K562 (cell line): ENCODE measurements at regions not wholly inside any gene's neighbourhood (a gene's known extent, or its start where the extent isn't known, plus 50 kb on each side); places are given as distances from the start of the nearest gene placed in this dataset.

Source experiments
- ATF3 ChIP-seq, 2 experiments: fragments of 450-650 bp in 1 of 2; sonication (generic) in 1 of 2; formaldehyde crosslinking in 1 of 2; IDR thresholded peaks in 1 of 2; conservative IDR thresholded peaks in 1 of 2; 2 replicates each; pipeline versions ENCODE4 v1.6.1 to v1.8.1; 2016 to 2023; ENCODE audit warnings: mild to moderate bottlenecking in 2 of 2, moderate library complexity in 2 of 2, inconsistent platforms in 1 of 2, missing genetic modification reagents in 1 of 2
- CHD1 ChIP-seq: fragments of 200-600 bp; sonication (generic); IDR thresholded peaks from one replicate; pipeline ENCODE4 v1.6.1; 2012; ENCODE audit warnings: mild to moderate bottlenecking, moderate library complexity, low read length, inconsistent platforms
- POLR2A ChIP-seq: fragments of 450-650 bp; conservative IDR thresholded peaks from 2 replicates; pipeline ENCODE4 v1.6.1; 2016
- POU5F1 ChIP-seq: fragments of 150-350 bp; IDR thresholded peaks from 2 replicates; pipeline ENCODE4 v1.6.1; 2014; ENCODE audit warnings: borderline replicate concordance, low read length, low read depth, mild to moderate bottlenecking; ENCODE audit not compliant: partially characterized antibody
- PTBP1 ChIP-seq: fragments of 200-400 bp; formaldehyde crosslinking; IDR thresholded peaks from 2 replicates; pipeline ENCODE4 v1.6.1; 2017; ENCODE audit warnings: low read depth, low read length
- SMARCC2 ChIP-seq: fragments of 450-650 bp; IDR thresholded peaks from 2 replicates; pipeline ENCODE4 v1.6.1; 2017; ENCODE audit warnings: antibody characterized with exemption, moderate library complexity, mild to moderate bottlenecking, low read depth
- SREBF1 ChIP-seq: fragments of 150-350 bp; IDR thresholded peaks from 2 replicates; pipeline ENCODE4 v1.6.1; 2014; ENCODE audit warnings: antibody characterized with exemption, low read depth, low read length, borderline replicate concordance
- TF ChIP-seq, protein P1 (sequence below), 3 experiments: IDR thresholded peaks in 2 of 3; conservative IDR thresholded peaks in 1 of 3; 2 replicates each; pipeline ENCODE4 v1.5.1; 2011 to 2012; ENCODE audit warnings: low read length in 3 of 3, mild to moderate bottlenecking in 3 of 3, control low read depth in 2 of 3, improper control_type of control experiment in 1 of 3, inconsistent platforms in 1 of 3, low read depth in 1 of 3, mixed read lengths in 1 of 3, moderate library complexity in 1 of 3; ENCODE audit not compliant: insufficient read depth in 2 of 3

DNA sequence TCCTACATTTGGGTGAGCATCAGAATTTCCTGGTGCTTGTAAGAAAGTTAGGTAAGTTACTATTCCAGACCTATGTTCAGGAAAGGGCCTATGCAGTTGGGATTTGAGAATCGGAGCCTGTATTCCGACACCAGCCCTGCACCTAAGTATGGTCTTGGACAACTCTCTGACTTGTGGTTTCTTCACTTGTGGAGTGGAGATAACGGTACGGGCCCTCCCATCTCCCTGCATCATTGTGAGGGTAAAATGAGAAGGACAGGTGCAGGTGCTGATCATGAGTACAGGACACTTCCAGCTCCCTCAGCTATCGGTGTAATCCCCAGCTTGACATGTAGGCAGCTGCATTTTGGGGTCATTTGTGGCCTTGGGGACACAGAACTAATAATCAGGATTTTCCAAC is 138.3 kb upstream of the NAMPT start:
- no peak for TF ChIP-seq SMARCC2
- TF ChIP-seq, protein P1, sequence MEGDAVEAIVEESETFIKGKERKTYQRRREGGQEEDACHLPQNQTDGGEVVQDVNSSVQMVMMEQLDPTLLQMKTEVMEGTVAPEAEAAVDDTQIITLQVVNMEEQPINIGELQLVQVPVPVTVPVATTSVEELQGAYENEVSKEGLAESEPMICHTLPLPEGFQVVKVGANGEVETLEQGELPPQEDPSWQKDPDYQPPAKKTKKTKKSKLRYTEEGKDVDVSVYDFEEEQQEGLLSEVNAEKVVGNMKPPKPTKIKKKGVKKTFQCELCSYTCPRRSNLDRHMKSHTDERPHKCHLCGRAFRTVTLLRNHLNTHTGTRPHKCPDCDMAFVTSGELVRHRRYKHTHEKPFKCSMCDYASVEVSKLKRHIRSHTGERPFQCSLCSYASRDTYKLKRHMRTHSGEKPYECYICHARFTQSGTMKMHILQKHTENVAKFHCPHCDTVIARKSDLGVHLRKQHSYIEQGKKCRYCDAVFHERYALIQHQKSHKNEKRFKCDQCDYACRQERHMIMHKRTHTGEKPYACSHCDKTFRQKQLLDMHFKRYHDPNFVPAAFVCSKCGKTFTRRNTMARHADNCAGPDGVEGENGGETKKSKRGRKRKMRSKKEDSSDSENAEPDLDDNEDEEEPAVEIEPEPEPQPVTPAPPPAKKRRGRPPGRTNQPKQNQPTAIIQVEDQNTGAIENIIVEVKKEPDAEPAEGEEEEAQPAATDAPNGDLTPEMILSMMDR (IDR thresholded peaks at IDR 0.05 in 2 of 3, conservative IDR thresholded peaks at IDR 0.05 in 1 of 3; ENCODE audit: insufficient read depth in 2 of 3, low read depth in 1 of 3, low read length in 3 of 3): no peak
- no peak for TF ChIP-seq CHD1
- no peak for TF ChIP-seq PTBP1
- TF ChIP-seq ATF3 (IDR thresholded peaks at IDR 0.05): no peak
- no peak for TF ChIP-seq ATF3 (CRISPR knock-in tag; conservative IDR thresholded peaks at IDR 0.05)
- no peak for TF ChIP-seq POLR2A
- TF ChIP-seq POU5F1: no peak
- no peak for TF ChIP-seq SREBF1
